GM19099 (cell line): ENCODE measurements at regions not wholly inside any gene's neighbourhood (a gene's known extent, or its start where the extent isn't known, plus 50 kb on each side); places are given as distances from the start of the nearest gene placed in this dataset.

ENCODE experiments used
- POLR2A ChIP-seq: IDR thresholded peaks from 3 replicates; pipeline ENCODE4 v1.6.1; 2011; ENCODE audit warnings: low read depth; ENCODE audit not compliant: insufficient read length; ENCODE audit errors: extremely low read depth

- no peak for TF ChIP-seq POLR2A
Measured at GRCh38 chr3:159473206-159473605, 515.4 kb upstream of the IL12A start.

GRCh38 chr3:159480046-159480445 is 508.6 kb upstream of the IL12A start:
- no peak for TF ChIP-seq POLR2A

GRCh38 chr3:159482241-159482993 is 506.2 kb upstream of the IL12A start:
- TF ChIP-seq POLR2A: no peak

GRCh38 chr3:159482994-159483367 is 505.7 kb upstream of the IL12A start:
- no peak for TF ChIP-seq POLR2A

- no peak for TF ChIP-seq POLR2A
Measured at GRCh38 chr3:159486580-159486979, 502.1 kb upstream of the IL12A start.

GRCh38 chr3:159487304-159487703 is 501.3 kb upstream of the IL12A start:
- no peak for TF ChIP-seq POLR2A

- no peak for TF ChIP-seq POLR2A
Measured at GRCh38 chr3:159488602-159489001, 500.0 kb upstream of the IL12A start.

- TF ChIP-seq POLR2A: no peak
Measured at GRCh38 chr3:159497361-159497760, 491.3 kb upstream of the IL12A start.

GRCh38 chr3:159499031-159499793 is 489.4 kb upstream of the IL12A start:
- TF ChIP-seq POLR2A: no peak

- TF ChIP-seq POLR2A: no peak
Measured at GRCh38 chr3:159501029-159501428, 487.6 kb upstream of the IL12A start.

- no peak for TF ChIP-seq POLR2A
Measured at GRCh38 chr3:159502986-159503385, 485.6 kb upstream of the IL12A start.

GRCh38 chr3:159513444-159513843 is 475.2 kb upstream of the IL12A start:
- no peak for TF ChIP-seq POLR2A

GRCh38 chr3:159513867-159514380 is 474.7 kb upstream of the IL12A start:
- no peak for TF ChIP-seq POLR2A

GRCh38 chr3:159517105-159517504 is 471.5 kb upstream of the IL12A start:
- TF ChIP-seq POLR2A: no peak

- no peak for TF ChIP-seq POLR2A
Measured at GRCh38 chr3:159520638-159521037, 468.0 kb upstream of the IL12A start.

- TF ChIP-seq POLR2A: no peak
Measured at GRCh38 chr3:159522276-159522675, 466.4 kb upstream of the IL12A start.
